Activated B cell treated with CpG ODN at 0.5 μM for 24 hours (primary cell): ENCODE measurements at regions not wholly inside any gene's neighbourhood (a gene's known extent, or its start where the extent isn't known, plus 50 kb on each side); places are given as distances from the start of the nearest gene placed in this dataset.

ENCODE experiments used
- ATAC-seq: fragments of 200-7000 bp; cut with Tn5 transposase; one replicate; pipeline ENCODE4 v1.10.0; 2021; ENCODE audit warnings: low read depth, mild to moderate bottlenecking, moderate library complexity
- CTCF ChIA-PET: fragments of 350-600 bp; sonication (Branson Sonifier 250); formaldehyde crosslinking; loops from one replicate; lab custom pipeline; 2021; ENCODE audit warnings: antibody characterized with exemption; lab: Charles Lee
- POLR2A ChIA-PET: fragments of 350-600 bp; sonication (Branson Sonifier 250); formaldehyde crosslinking; loops from one replicate; lab custom pipeline; 2021; ENCODE audit warnings: antibody characterized with exemption; lab: Charles Lee
- DNase-seq: peaks from one replicate; pipeline ENCODE4 v3.0.0; 2022
- H3K27ac Mint-ChIP-seq: one replicate; pipeline ENCODE4 v1.8.0; 2020; ENCODE audit warnings: mixed read lengths
- H3K27me3 Mint-ChIP-seq: one replicate; pipeline ENCODE4 v1.8.0; 2021; ENCODE audit warnings: mixed read lengths
- H3K36me3 Mint-ChIP-seq: one replicate; pipeline ENCODE4 v1.8.0; 2021; ENCODE audit warnings: low read depth, mixed read lengths
- H3K4me1 Mint-ChIP-seq: one replicate; pipeline ENCODE4 v1.8.0; 2021; ENCODE audit warnings: mixed read lengths
- H3K4me3 Mint-ChIP-seq: one replicate; pipeline ENCODE4 v1.8.0; 2020; ENCODE audit warnings: mild to moderate bottlenecking, mixed read lengths
- H3K9me3 Mint-ChIP-seq: one replicate; pipeline ENCODE4 v1.8.0; 2020; ENCODE audit warnings: mixed read lengths
- CTCF ChIP-seq: fragments of 200-600 bp; IDR thresholded peaks from one replicate; pipeline ENCODE4 v1.8.0; 2022; ENCODE audit warnings: antibody characterized with exemption, mild to moderate bottlenecking
- intact Hi-C: fragments of 100-400 bp; cut with micrococcal nuclease; formaldehyde crosslinking; loops from one replicate; pipeline ENCODE4 v1.15.1; 2024

GRCh38 chr1:56168176-56168575 is 411.2 kb downstream of the PLPP3 start:
- CTCF ChIA-PET = no interaction called here

GRCh38 chr1:56167596-56167995 is 411.8 kb downstream of the PLPP3 start:
- intact Hi-C loops = no loop called here
- no peak overlapping the region for H3K27ac Mint-ChIP-seq
- H3K36me3 Mint-ChIP-seq = no peaks in the 10 kb centered on the region
- H3K4me1 Mint-ChIP-seq = no peaks in the 10 kb centered on the region
- H3K9me3 Mint-ChIP-seq = no peaks in the 10 kb centered on the region
- TF ChIP-seq CTCF = no peak
- peaks cover 12% of the 10 kb centered on the region for H3K27me3 Mint-ChIP-seq
- ChIA-PET CTCF (no interaction called here), POLR2A (no interaction called here)
- ATAC-seq (no peak), DNase-seq (no peak)
- H3K4me3 Mint-ChIP-seq = no peak overlapping the region

More at GRCh38 chr1:56168176-56168575, 411.2 kb downstream of the PLPP3 start:
- TF ChIP-seq CTCF = no peak
- H3K27ac Mint-ChIP-seq = no peak overlapping the region
- no peaks in the 10 kb centered on the region for H3K4me1 Mint-ChIP-seq
- DNase-seq (no peak), ATAC-seq (no peak)
- intact Hi-C loops = no loop called here
- no peak overlapping the region for H3K4me3 Mint-ChIP-seq
- POLR2A ChIA-PET = no interaction called here
- H3K9me3 Mint-ChIP-seq = peaks cover 3% of the 10 kb centered on the region
- H3K27me3 Mint-ChIP-seq = peaks cover 12% of the 10 kb centered on the region
- no peaks in the 10 kb centered on the region for H3K36me3 Mint-ChIP-seq

- Mint-ChIP-seq H3K4me3 (no peak overlapping the region), H3K27ac (no peak overlapping the region), H3K4me1 (peaks cover 2% of the 10 kb centered on the region), H3K9me3 (no peaks in the 10 kb centered on the region), H3K36me3 (no peaks in the 10 kb centered on the region), H3K27me3 (peaks cover 4% of the 10 kb centered on the region)
- DNase-seq = no peak
- ATAC-seq = no peak
- POLR2A ChIA-PET = no interaction called here
- no peak for TF ChIP-seq CTCF
- intact Hi-C loops = no loop called here
- CTCF ChIA-PET = no interaction called here
Measured at GRCh38 chr1:56160773-56161315, 418.5 kb downstream of the PLPP3 start.

GRCh38 chr1:56156971-56157876 is 422.1 kb downstream of the PLPP3 start:
- TF ChIP-seq CTCF = no peak
- DNase-seq (no peak), ATAC-seq (no peak)
- Mint-ChIP-seq H3K9me3 (no peaks in the 10 kb centered on the region), H3K4me1 (peaks cover 2% of the 10 kb centered on the region), H3K4me3 (no peak overlapping the region), H3K27ac (no peak overlapping the region), H3K36me3 (no peaks in the 10 kb centered on the region), H3K27me3 (peaks cover 8% of the 10 kb centered on the region)
- CTCF ChIA-PET = no interaction called here
- intact Hi-C loops = no loop called here
- POLR2A ChIA-PET = no interaction called here

GRCh38 chr1:56153276-56153675 is 426.1 kb downstream of the PLPP3 start:
- H3K4me1 Mint-ChIP-seq = no peaks in the 10 kb centered on the region
- no peaks in the 10 kb centered on the region for H3K36me3 Mint-ChIP-seq
- H3K27me3 Mint-ChIP-seq = peaks cover 8% of the 10 kb centered on the region
- ChIA-PET CTCF (no interaction called here), POLR2A (no interaction called here)
- H3K27ac Mint-ChIP-seq = no peak overlapping the region
- no peaks in the 10 kb centered on the region for H3K9me3 Mint-ChIP-seq
- H3K4me3 Mint-ChIP-seq = no peak overlapping the region
- ATAC-seq (no peak), DNase-seq (no peak)
- intact Hi-C loops = no loop called here
- no peak for TF ChIP-seq CTCF
